ENCODE measurements at regions not wholly inside any gene's neighbourhood (a gene's known extent, or its start where the extent isn't known, plus 50 kb on each side); places are given as distances from the start of the nearest gene placed in this dataset.

- no peak for TF ChIP-seq CTCF (IDR thresholded peaks at IDR 0.05)
- ATAC-seq: no peak
- intact Hi-C loops (cut with DNase I): no loop called here
- Histone ChIP-seq H3K27me3 (no peaks in the 10 kb centered on the region), H3K4me3 (no peak overlapping the region), H3K27ac (no peak overlapping the region), H3K36me3 (no peaks in the 10 kb centered on the region), H3K9me3 (no peaks in the 10 kb centered on the region), H3K4me1 (no peaks in the 10 kb centered on the region)
- DNase-seq: no peak
Measured at GRCh38 chr1:90562892-90563291, 154.2 kb downstream of the BARHL2 start.

GRCh38 chr1:90561911-90562310 lies 155.2 kb downstream of the BARHL2 start:
- TF ChIP-seq CTCF (IDR thresholded peaks at IDR 0.05): no peak
- no peaks in the 10 kb centered on the region for H3K9me3 ChIP-seq
- no peak for DNase-seq
- no peak overlapping the region for H3K27ac ChIP-seq
- ATAC-seq: no peak
- intact Hi-C loops (cut with DNase I): no loop called here
- no peaks in the 10 kb centered on the region for H3K4me1 ChIP-seq
- no peak overlapping the region for H3K4me3 ChIP-seq
- H3K36me3 ChIP-seq: no peaks in the 10 kb centered on the region
- no peaks in the 10 kb centered on the region for H3K27me3 ChIP-seq

- DNase-seq: no peak
- Histone ChIP-seq H3K27ac (no peak overlapping the region), H3K4me1 (no peaks in the 10 kb centered on the region), H3K4me3 (no peak overlapping the region), H3K27me3 (no peaks in the 10 kb centered on the region), H3K36me3 (no peaks in the 10 kb centered on the region), H3K9me3 (no peaks in the 10 kb centered on the region)
- no peak for TF ChIP-seq CTCF (IDR thresholded peaks at IDR 0.05)
- intact Hi-C loops (cut with DNase I): no loop called here
- no peak for ATAC-seq
Measured at GRCh38 chr1:90561103-90561783, 155.9 kb downstream of the BARHL2 start.

- no peaks in the 10 kb centered on the region for H3K27me3 ChIP-seq
- H3K36me3 ChIP-seq: no peaks in the 10 kb centered on the region
- no peak for DNase-seq
- H3K4me1 ChIP-seq: no peaks in the 10 kb centered on the region
- intact Hi-C loops (cut with DNase I): no loop called here
- H3K9me3 ChIP-seq: no peaks in the 10 kb centered on the region
- TF ChIP-seq CTCF (IDR thresholded peaks at IDR 0.05): no peak
- no peak overlapping the region for H3K27ac ChIP-seq
- H3K4me3 ChIP-seq: no peak overlapping the region
- ATAC-seq: no peak
Measured at GRCh38 chr1:90558754-90559378, 158.2 kb downstream of the BARHL2 start.

- DNase-seq: no peak
- no peak for TF ChIP-seq CTCF (IDR thresholded peaks at IDR 0.05)
- intact Hi-C loops (cut with DNase I): no loop called here
- Histone ChIP-seq H3K4me1 (no peaks in the 10 kb centered on the region), H3K9me3 (no peaks in the 10 kb centered on the region), H3K4me3 (no peak overlapping the region), H3K27me3 (no peaks in the 10 kb centered on the region), H3K36me3 (no peaks in the 10 kb centered on the region), H3K27ac (no peak overlapping the region)
- ATAC-seq: no peak
Measured at GRCh38 chr1:90558126-90558525, 159.0 kb downstream of the BARHL2 start.

Measured in left lung (tissue), 4 donors.